GM23248 (cell line): ENCODE measurements at regions not wholly inside any gene's neighbourhood (a gene's known extent, or its start where the extent isn't known, plus 50 kb on each side); places are given as distances from the start of the nearest gene placed in this dataset.

Experiments
- EZH2 ChIP-seq: fragments of 200-600 bp; sonication (generic); IDR thresholded peaks from 2 replicates; pipeline ENCODE4 v1.6.1; 2018; ENCODE audit warnings: antibody characterized with exemption, mild to moderate bottlenecking; ENCODE audit not compliant: insufficient read depth, poor library complexity, severe bottlenecking
- EZH2phosphoT487 ChIP-seq: fragments of 200-600 bp; sonication (generic); IDR thresholded peaks from 2 replicates; pipeline ENCODE4 v1.6.1; 2018; ENCODE audit warnings: antibody characterized with exemption, moderate library complexity, mild to moderate bottlenecking, low read depth; ENCODE audit not compliant: insufficient read depth

DNA sequence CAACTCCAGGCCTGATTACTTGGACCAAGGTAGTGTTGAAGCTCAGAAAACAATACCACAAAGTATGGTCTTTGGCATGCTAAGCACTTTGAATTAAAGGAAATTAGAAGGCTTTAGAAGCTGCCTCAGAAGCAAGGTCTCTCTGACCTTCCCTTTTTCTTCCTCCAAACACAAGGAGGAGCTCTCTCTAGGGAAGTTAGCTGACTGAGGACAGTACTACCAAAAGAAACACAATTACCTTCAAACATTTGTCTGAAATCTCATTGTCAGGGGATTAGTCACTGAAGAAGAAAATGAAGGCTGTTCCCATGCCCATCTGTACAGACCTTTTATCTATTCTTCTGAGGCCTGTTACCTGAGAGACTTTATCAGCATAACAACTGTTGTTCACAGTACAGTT lies 279.3 kb downstream of the CDH20 start:
- no peak for TF ChIP-seq EZH2
- no peak for TF ChIP-seq EZH2phosphoT487
